Epithelial cell of esophagus (primary cell): ENCODE measurements at regions not wholly inside any gene's neighbourhood (a gene's known extent, or its start where the extent isn't known, plus 50 kb on each side); places are given as distances from the start of the nearest gene placed in this dataset.
"Not testable (repeated sequence)": the region's sequence is repeated elsewhere in the genome, so short reads cannot be mapped to it uniquely, and the experiment has no call there.

Experiments
- DNase-seq: peaks from one replicate; pipeline ENCODE4 v3.0.0; 2010; ENCODE audit warnings: low read depth
- H3K4me3 ChIP-seq: 2 replicates; pipeline ENCODE4 v1.5.1; 2011; ENCODE audit warnings: mild to moderate bottlenecking, low read length, control low read depth
- TF ChIP-seq, protein P1 (sequence below): IDR thresholded peaks from 2 replicates; pipeline ENCODE4 v1.5.1; 2011; ENCODE audit warnings: low read depth, mild to moderate bottlenecking, low read length, control low read depth, inconsistent platforms; ENCODE audit not compliant: insufficient read depth; ENCODE audit errors: missing control alignments

GRCh38 chr4:79666875-79667274 lies 258.8 kb upstream of the GK2 start:
- TF ChIP-seq, protein P1, sequence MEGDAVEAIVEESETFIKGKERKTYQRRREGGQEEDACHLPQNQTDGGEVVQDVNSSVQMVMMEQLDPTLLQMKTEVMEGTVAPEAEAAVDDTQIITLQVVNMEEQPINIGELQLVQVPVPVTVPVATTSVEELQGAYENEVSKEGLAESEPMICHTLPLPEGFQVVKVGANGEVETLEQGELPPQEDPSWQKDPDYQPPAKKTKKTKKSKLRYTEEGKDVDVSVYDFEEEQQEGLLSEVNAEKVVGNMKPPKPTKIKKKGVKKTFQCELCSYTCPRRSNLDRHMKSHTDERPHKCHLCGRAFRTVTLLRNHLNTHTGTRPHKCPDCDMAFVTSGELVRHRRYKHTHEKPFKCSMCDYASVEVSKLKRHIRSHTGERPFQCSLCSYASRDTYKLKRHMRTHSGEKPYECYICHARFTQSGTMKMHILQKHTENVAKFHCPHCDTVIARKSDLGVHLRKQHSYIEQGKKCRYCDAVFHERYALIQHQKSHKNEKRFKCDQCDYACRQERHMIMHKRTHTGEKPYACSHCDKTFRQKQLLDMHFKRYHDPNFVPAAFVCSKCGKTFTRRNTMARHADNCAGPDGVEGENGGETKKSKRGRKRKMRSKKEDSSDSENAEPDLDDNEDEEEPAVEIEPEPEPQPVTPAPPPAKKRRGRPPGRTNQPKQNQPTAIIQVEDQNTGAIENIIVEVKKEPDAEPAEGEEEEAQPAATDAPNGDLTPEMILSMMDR = no peak
- DNase-seq = no peak
- no peak overlapping the region for H3K4me3 ChIP-seq

- DNase-seq = no peak
- TF ChIP-seq, protein P1 = no peak
- no peak overlapping the region for H3K4me3 ChIP-seq
Measured at GRCh38 chr4:79666112-79666511, 258.1 kb upstream of the GK2 start.

DNA sequence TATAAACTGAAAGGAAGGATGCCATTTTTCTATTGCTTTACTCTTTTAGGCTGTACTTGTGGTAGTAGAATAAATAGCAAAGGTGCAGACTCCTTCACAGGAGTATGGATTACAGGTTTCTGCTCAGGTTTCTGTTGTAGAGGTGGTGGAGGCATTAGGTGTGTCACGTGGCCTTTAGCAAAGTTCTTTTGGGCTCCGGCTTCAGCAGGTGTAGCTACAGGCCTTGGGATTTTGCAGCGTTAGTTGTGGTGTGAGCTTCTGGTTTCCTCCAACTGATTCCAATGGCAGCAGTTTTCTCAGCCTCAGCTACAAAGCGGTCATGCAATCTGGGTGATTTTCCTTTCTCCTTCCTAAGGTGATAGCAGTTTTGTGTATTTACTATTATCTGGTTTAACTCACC lies 255.8 kb upstream of the GK2 start:
- TF ChIP-seq, protein P1 = no peak
- no peak overlapping the region for H3K4me3 ChIP-seq
- no peak for DNase-seq

- H3K4me3 ChIP-seq = no peak overlapping the region
- TF ChIP-seq, protein P1 = no peak
- no peak for DNase-seq
Measured at GRCh38 chr4:79663141-79663540, 255.1 kb upstream of the GK2 start.

DNA sequence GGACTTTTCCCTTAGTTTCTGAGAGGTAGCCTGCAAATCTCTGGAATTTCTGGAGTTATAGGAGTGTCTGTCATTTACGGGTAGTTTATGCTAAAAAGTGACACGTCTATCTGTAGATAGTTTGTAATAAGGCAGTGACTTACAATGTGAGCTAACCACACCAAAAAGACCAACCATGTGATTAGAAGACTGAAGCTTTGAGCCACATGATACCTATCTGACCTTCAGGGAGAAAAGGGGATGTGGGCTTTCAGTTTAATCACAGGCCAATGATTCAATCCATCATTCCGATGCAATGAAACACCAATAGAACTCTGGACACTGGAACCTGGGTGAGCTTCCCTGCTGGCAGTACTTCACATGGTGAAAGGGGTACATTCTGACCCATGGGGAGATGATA lies 254.6 kb upstream of the GK2 start:
- H3K4me3 ChIP-seq = no peak overlapping the region
- TF ChIP-seq, protein P1 = no peak
- DNase-seq = no peak

DNA sequence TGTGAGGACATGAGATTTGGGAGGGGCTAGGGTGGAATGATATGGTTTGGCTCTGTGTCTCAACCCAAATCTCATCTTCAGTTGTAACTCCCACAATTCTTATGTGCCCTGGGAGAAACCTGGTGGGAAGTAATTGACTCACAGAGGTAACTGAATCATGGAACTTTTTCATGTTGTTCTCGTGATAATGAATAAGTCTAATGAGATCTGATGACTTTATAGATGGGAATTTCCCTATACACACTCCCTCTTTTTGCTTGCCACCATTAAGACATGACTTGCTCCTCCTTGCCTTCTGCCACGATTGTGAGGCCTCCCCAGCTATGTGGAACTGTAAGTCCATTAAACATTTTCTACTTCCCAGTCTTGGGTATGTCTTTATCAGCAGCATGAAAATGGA lies 253.2 kb upstream of the GK2 start:
- TF ChIP-seq, protein P1 = no peak
- DNase-seq = peak; percentile 43
- no peak overlapping the region for H3K4me3 ChIP-seq

DNA sequence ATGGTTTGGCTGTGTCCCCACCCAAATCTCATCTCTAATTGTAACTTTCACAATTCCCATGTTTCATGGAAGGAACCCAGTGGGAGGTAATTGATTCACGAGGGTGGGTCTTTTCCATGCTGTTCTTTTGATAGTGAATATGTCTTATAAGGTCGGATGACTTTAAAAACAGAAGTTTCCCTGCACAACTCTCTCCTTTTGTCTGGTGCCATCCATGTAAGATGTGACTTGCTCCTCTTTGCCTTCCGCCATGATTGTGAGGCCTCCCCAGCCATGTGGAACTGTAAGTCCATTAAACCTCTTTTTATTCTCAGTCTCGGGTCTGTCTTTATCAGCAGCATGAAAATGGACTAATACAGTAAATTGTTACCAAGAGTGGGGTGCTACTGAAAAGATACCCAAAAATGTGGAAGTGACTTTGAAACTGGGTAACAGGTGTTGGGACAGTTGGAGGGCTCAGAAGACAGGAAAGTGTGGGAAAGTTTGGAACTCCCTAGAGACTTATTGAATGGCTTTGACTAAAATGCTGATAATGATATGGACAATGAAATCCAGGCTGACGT lies 251.4 kb upstream of the GK2 start:
- not testable (repeated sequence) for DNase-seq, H3K4me3 ChIP-seq

DNA sequence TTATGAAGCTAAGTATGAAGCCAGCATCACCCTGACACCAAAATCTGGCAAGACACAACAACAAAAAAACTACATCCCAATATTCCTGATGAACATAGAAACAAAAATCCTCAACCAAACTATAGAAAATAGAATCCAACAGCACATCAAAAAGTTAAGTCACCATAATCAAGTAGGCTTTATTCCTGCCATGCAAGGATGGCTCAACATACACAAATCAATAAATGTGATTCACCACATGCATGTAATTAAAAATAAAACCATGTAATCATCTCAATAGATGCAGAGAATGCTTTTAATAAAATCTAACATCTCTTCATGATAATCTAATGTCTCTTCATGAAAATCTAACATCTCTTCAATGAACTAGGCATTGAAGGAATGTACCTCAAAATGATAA lies 249.4 kb upstream of the GK2 start:
- DNase-seq = no peak
- no peak overlapping the region for H3K4me3 ChIP-seq
- TF ChIP-seq, protein P1 = no peak
